ENCODE measurements at regions not wholly inside any gene's neighbourhood (a gene's known extent, or its start where the extent isn't known, plus 50 kb on each side); places are given as distances from the start of the nearest gene placed in this dataset.

- DNase-seq = no peak
Observed at GRCh38 chr1:34618381-34618780, 136.5 kb upstream of the GJB5 start.

- DNase-seq = no peak
Observed at GRCh38 chr1:34619256-34619655, 135.6 kb upstream of the GJB5 start.

- no peak for DNase-seq
Observed at GRCh38 chr1:34621916-34622315, 132.9 kb upstream of the GJB5 start.

GRCh38 chr1:34625521-34626015, 129.3 kb upstream of the GJB5 start:
- no peak for DNase-seq

- DNase-seq = no peak
Observed at GRCh38 chr1:34627465-34628240, 127.2 kb upstream of the GJB5 start.

GRCh38 chr1:34631126-34631525, 123.7 kb upstream of the GJB5 start:
- no peak for DNase-seq

GRCh38 chr1:34639701-34640100, 115.1 kb upstream of the GJB5 start:
- no peak for DNase-seq

GRCh38 chr1:34640654-34641401, 114.0 kb upstream of the GJB5 start:
- DNase-seq = no peak

GRCh38 chr1:34642679-34643078, 112.2 kb upstream of the GJB5 start:
- no peak for DNase-seq

GRCh38 chr1:34645109-34645688, 109.6 kb upstream of the GJB5 start:
- DNase-seq = no peak

- no peak for DNase-seq
Observed at GRCh38 chr1:34645919-34646318, 108.9 kb upstream of the GJB5 start.

GRCh38 chr1:34648501-34648900, 106.3 kb upstream of the GJB5 start:
- no peak for DNase-seq

- no peak for DNase-seq
Observed at GRCh38 chr1:34650090-34650489, 104.8 kb upstream of the GJB5 start.

- no peak for DNase-seq
Observed at GRCh38 chr1:34650800-34651199, 104.0 kb upstream of the GJB5 start.

- DNase-seq = no peak
Observed at GRCh38 chr1:34653110-34653509, 101.7 kb upstream of the GJB5 start.

- DNase-seq = no peak
Observed at GRCh38 chr1:34655206-34655874, 99.5 kb upstream of the GJB5 start.

- no peak for DNase-seq
Observed at GRCh38 chr1:34655875-34656240, 99.0 kb upstream of the GJB5 start.

GRCh38 chr1:34656299-34656698, 98.5 kb upstream of the GJB5 start:
- DNase-seq = no peak

- DNase-seq = no peak
Observed at GRCh38 chr1:34656731-34657130, 98.1 kb upstream of the GJB5 start.

GRCh38 chr1:34657266-34657665, 97.6 kb upstream of the GJB5 start:
- no peak for DNase-seq

- DNase-seq = no peak
Observed at GRCh38 chr1:34657849-34658248, 97.0 kb upstream of the GJB5 start.

- no peak for DNase-seq
Observed at GRCh38 chr1:34663031-34663430, 91.8 kb upstream of the GJB5 start.

GRCh38 chr1:34668063-34668462, 86.8 kb upstream of the GJB5 start:
- no peak for DNase-seq

All from femur (tissue), 1 donor.